ENCODE measurements at regions not wholly inside any gene's neighbourhood (a gene's known extent, or its start where the extent isn't known, plus 50 kb on each side); places are given as distances from the start of the nearest gene placed in this dataset.

GRCh38 chr6:126824815-126825214, 293.7 kb upstream of the RSPO3 start:
- TF ChIP-seq POLR2A (IDR thresholded peaks at IDR 0.05; ENCODE audit: low read depth, low read length) (no peak), CTCF (conservative IDR thresholded peaks at IDR 0.05; ENCODE audit: low read depth, low read length) (no peak), RAD21 (IDR thresholded peaks at IDR 0.05; ENCODE audit: low read length) (no peak)
